ENCODE measurements at regions not wholly inside any gene's neighbourhood (a gene's known extent, or its start where the extent isn't known, plus 50 kb on each side); places are given as distances from the start of the nearest gene placed in this dataset.
"Not testable (repeated sequence)": the region's sequence is repeated elsewhere in the genome, so short reads cannot be mapped to it uniquely, and the experiment has no call there.

- DNase-seq (ENCODE audit: low spot score in 2 of 2): peak in 1 of 2 donors; percentile 75
- H3K9me3 ChIP-seq: no peaks in the 10 kb centered on the region
- intact Hi-C loops (cut with DNase I): no loop called here
- H3K27ac ChIP-seq: no peak overlapping the region
- peaks cover 0 to 7% of the 10 kb centered on the region in 2 donors for H3K4me1 ChIP-seq
- TF ChIP-seq CTCF (IDR thresholded peaks at IDR 0.05): no peak
- H3K4me3 ChIP-seq: no peak overlapping the region
- no peaks in the 10 kb centered on the region for H3K27me3 ChIP-seq
- H3K36me3 ChIP-seq: no peaks in the 10 kb centered on the region
Measured at GRCh38 chr6:168916576-168917211, 337.0 kb downstream of the THBS2 start.

GRCh38 chr6:168915855-168916254, 337.8 kb downstream of the THBS2 start:
- no peaks in the 10 kb centered on the region for H3K9me3 ChIP-seq
- intact Hi-C loops (cut with DNase I): no loop called here
- no peak for DNase-seq (ENCODE audit: low spot score in 2 of 2)
- peaks cover 0 to 7% of the 10 kb centered on the region in 2 donors for H3K4me1 ChIP-seq
- TF ChIP-seq CTCF (IDR thresholded peaks at IDR 0.05): no peak
- H3K4me3 ChIP-seq: no peak overlapping the region
- no peak overlapping the region for H3K27ac ChIP-seq
- H3K27me3 ChIP-seq: no peaks in the 10 kb centered on the region
- no peaks in the 10 kb centered on the region for H3K36me3 ChIP-seq

- H3K27ac ChIP-seq: no peak overlapping the region
- no peaks in the 10 kb centered on the region for H3K9me3 ChIP-seq
- peaks cover 0 to 7% of the 10 kb centered on the region in 2 donors for H3K4me1 ChIP-seq
- H3K36me3 ChIP-seq: no peaks in the 10 kb centered on the region
- H3K4me3 ChIP-seq: no peak overlapping the region
- H3K27me3 ChIP-seq: no peaks in the 10 kb centered on the region
- intact Hi-C loops (cut with DNase I): no loop called here
- DNase-seq (ENCODE audit: low spot score in 2 of 2): no peak
- no peak for TF ChIP-seq CTCF (IDR thresholded peaks at IDR 0.05)
Measured at GRCh38 chr6:168915242-168915641, 338.4 kb downstream of the THBS2 start.

GRCh38 chr6:168913866-168914469, 339.7 kb downstream of the THBS2 start:
- H3K4me3 ChIP-seq: no peak overlapping the region
- intact Hi-C loops (cut with DNase I): no loop called here
- no peaks in the 10 kb centered on the region for H3K36me3 ChIP-seq
- DNase-seq (ENCODE audit: low spot score in 2 of 2): peak in 1 of 2 donors; percentile 55
- no peaks in the 10 kb centered on the region for H3K9me3 ChIP-seq
- TF ChIP-seq CTCF (IDR thresholded peaks at IDR 0.05): no peak
- no peaks in the 10 kb centered on the region for H3K27me3 ChIP-seq
- peaks cover 0 to 7% of the 10 kb centered on the region in 2 donors for H3K4me1 ChIP-seq
- no peak overlapping the region for H3K27ac ChIP-seq

- H3K4me1 ChIP-seq; H3K36me3 ChIP-seq; intact Hi-C loops (cut with DNase I); H3K27ac ChIP-seq; H3K27me3 ChIP-seq; H3K4me3 ChIP-seq; H3K9me3 ChIP-seq: not testable (repeated sequence)
- peak in 1 of 2 donors; percentile 27 for DNase-seq (ENCODE audit: low spot score in 2 of 2)
Measured at GRCh38 chr6:168913231-168913865, 340.3 kb downstream of the THBS2 start.

GRCh38 chr6:168909288-168909687, 344.4 kb downstream of the THBS2 start:
- intact Hi-C loops (cut with DNase I): no loop called here
- Histone ChIP-seq H3K27ac (no peak overlapping the region), H3K4me1 (no peaks in the 10 kb centered on the region), H3K27me3 (no peaks in the 10 kb centered on the region), H3K36me3 (no peaks in the 10 kb centered on the region), H3K9me3 (no peaks in the 10 kb centered on the region), H3K4me3 (no peak overlapping the region)
- no peak for TF ChIP-seq CTCF (IDR thresholded peaks at IDR 0.05)
- peak in 1 of 2 donors; percentile 27 for DNase-seq (ENCODE audit: low spot score in 2 of 2)

Data from ascending aorta (tissue), 2 donors.